ENCODE measurements at regions not wholly inside any gene's neighbourhood (a gene's known extent, or its start where the extent isn't known, plus 50 kb on each side); places are given as distances from the start of the nearest gene placed in this dataset.

DNA sequence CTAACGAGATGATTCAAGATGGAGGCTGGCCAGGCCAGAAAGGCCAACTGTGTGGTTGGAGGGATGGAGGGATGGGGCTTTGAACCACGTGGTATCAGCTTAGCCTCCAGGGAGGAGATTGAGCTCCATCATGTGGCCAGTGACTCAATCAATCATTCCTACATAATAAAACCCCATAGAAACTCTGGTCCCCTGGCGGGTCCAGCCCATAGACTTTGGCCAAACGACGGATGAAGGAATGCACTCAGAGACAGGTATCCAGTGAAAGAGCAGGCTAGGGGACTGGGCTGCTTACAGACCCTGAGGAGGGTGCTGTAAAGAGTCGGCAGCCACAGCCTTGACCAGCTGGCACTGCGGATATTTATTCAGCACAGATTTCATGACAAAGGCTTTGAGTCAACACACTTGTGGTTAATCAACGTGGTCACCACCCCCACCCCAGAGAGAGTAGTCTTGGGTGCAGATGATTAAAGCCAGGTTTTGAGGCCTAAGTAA, 308.7 kb upstream of the TNRC6C start:
- ATAC-seq (peak; percentile 65), FAIRE-seq (peak; percentile 46), DNase-seq (ENCODE audit: extremely low read depth in 1 of 4, low spot score in 3 of 4) (peak; percentile 17 to 52 (median 43))
- H3K9ac ChIP-seq (ENCODE audit: insufficient read depth in 1 of 2, low read depth in 2 of 2, low read length in 2 of 2) = no peak overlapping the region
- H3K27ac ChIP-seq (ENCODE audit: extremely low read depth, low read depth, low read length) = no peak overlapping the region
- H3K4me1 ChIP-seq (replicated peaks in 1 of 2; ENCODE audit: control insufficient read depth in 2 of 2, insufficient read depth in 2 of 2, low read length in 2 of 2) = no peaks in the 10 kb centered on the region
- no peak overlapping the region for H3K4me2 ChIP-seq (ENCODE audit: insufficient read depth, low read length)
- intact Hi-C loops (cut with micrococcal nuclease) = no loop called here
- in situ Hi-C loops (cut with MboI) = no loop called here
- H4K20me1 ChIP-seq (replicated peaks; ENCODE audit: control insufficient read depth, insufficient read depth, low read length) = no peaks in the 10 kb centered on the region
- no peaks in the 10 kb centered on the region for H3K9me1 ChIP-seq (ENCODE audit: control insufficient read depth, insufficient read depth, low read length)
- no peaks in the 10 kb centered on the region for H3K79me2 ChIP-seq (ENCODE audit: control insufficient read depth, insufficient read depth, low read length)
- peaks cover 19 to 55% of the 10 kb centered on the region in 2 experiments; a peak in 4 of 5 replicates for H3K27me3 ChIP-seq (ENCODE audit: control insufficient read depth in 2 of 2, insufficient read depth in 2 of 2, low read length in 2 of 2)
- no TSS peak for BruUV-seq (replicated peaks)
- ChIA-PET CTCF (ENCODE audit: low intra/inter-chr PET ratio) (interaction anchor here (1.0 kb wide), 1 partner anchor 107 kb away, joined by 3 read pairs; no protein-coding TSS in a partner anchor), POLR2A (no interaction called here)
- 1% methylated on average over 7 of the region's 8 CpGs for WGBS (ENCODE audit: insufficient coverage, low coverage, missing lambda C conversion rate)
- H3K4me3 ChIP-seq = no peak overlapping the region
- H3K9me3 ChIP-seq (replicated peaks; ENCODE audit: control insufficient read depth, insufficient read depth, low read depth, low read length) = no peaks in the 10 kb centered on the region
- H3K36me3 ChIP-seq (ENCODE audit: control insufficient read depth, insufficient read depth, low read length) = no peaks in the 10 kb centered on the region
- H2AFZ ChIP-seq (ENCODE audit: low read depth, low read length) = no peak overlapping the region
- TF ChIP-seq, protein P1, sequence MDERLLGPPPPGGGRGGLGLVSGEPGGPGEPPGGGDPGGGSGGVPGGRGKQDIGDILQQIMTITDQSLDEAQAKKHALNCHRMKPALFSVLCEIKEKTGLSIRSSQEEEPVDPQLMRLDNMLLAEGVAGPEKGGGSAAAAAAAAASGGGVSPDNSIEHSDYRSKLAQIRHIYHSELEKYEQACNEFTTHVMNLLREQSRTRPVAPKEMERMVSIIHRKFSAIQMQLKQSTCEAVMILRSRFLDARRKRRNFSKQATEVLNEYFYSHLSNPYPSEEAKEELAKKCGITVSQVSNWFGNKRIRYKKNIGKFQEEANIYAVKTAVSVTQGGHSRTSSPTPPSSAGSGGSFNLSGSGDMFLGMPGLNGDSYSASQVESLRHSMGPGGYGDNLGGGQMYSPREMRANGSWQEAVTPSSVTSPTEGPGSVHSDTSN (CRISPR knock-in tag; IDR thresholded peaks at IDR 0.05; ENCODE audit: low read depth) = no peak
- TF ChIP-seq, protein P1 (tag; conservative IDR thresholded peaks at IDR 0.05; ENCODE audit: low read depth) = no peak
- TF ChIP-seq, protein P2, sequence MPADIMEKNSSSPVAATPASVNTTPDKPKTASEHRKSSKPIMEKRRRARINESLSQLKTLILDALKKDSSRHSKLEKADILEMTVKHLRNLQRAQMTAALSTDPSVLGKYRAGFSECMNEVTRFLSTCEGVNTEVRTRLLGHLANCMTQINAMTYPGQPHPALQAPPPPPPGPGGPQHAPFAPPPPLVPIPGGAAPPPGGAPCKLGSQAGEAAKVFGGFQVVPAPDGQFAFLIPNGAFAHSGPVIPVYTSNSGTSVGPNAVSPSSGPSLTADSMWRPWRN (IDR thresholded peaks at IDR 0.05; ENCODE audit: low read depth) = 0 out of 2 replicates have a peak, but pooled peaks have one; percentile 36
- TF ChIP-seq, protein P3, sequence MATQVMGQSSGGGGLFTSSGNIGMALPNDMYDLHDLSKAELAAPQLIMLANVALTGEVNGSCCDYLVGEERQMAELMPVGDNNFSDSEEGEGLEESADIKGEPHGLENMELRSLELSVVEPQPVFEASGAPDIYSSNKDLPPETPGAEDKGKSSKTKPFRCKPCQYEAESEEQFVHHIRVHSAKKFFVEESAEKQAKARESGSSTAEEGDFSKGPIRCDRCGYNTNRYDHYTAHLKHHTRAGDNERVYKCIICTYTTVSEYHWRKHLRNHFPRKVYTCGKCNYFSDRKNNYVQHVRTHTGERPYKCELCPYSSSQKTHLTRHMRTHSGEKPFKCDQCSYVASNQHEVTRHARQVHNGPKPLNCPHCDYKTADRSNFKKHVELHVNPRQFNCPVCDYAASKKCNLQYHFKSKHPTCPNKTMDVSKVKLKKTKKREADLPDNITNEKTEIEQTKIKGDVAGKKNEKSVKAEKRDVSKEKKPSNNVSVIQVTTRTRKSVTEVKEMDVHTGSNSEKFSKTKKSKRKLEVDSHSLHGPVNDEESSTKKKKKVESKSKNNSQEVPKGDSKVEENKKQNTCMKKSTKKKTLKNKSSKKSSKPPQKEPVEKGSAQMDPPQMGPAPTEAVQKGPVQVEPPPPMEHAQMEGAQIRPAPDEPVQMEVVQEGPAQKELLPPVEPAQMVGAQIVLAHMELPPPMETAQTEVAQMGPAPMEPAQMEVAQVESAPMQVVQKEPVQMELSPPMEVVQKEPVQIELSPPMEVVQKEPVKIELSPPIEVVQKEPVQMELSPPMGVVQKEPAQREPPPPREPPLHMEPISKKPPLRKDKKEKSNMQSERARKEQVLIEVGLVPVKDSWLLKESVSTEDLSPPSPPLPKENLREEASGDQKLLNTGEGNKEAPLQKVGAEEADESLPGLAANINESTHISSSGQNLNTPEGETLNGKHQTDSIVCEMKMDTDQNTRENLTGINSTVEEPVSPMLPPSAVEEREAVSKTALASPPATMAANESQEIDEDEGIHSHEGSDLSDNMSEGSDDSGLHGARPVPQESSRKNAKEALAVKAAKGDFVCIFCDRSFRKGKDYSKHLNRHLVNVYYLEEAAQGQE (IDR thresholded peaks at IDR 0.05; ENCODE audit: borderline replicate concordance) = peak; percentile 42; the same call in 1 of the 2 replicates
- TF ChIP-seq, protein P3 (CRISPR knock-in tag; IDR thresholded peaks at IDR 0.05; ENCODE audit: low read depth) = no peak
- TF ChIP-seq RAD51 (IDR thresholded peaks at IDR 0.05; ENCODE audit: borderline replicate concordance, low read depth) (0 out of 2 replicates have a peak, but pooled peaks have one; percentile 19), FOXA3 (CRISPR knock-in tag; conservative IDR thresholded peaks at IDR 0.05 in 1 of 2, IDR thresholded peaks at IDR 0.05 in 1 of 2) (peak in 1 of 2 experiments; percentile 49; a peak in 1 of 4 replicates), KHSRP (IDR thresholded peaks at IDR 0.05) (no peak), TCFL5 (CRISPR knock-in tag; conservative IDR thresholded peaks at IDR 0.05) (no peak)
